Neural cell (in vitro differentiated cells): ENCODE measurements at regions not wholly inside any gene's neighbourhood (a gene's known extent, or its start where the extent isn't known, plus 50 kb on each side); places are given as distances from the start of the nearest gene placed in this dataset.

Source experiments
- H2AFZ ChIP-seq: fragments of 200-600, 300-800 bp; sonication (generic), shearing (Covaris generic); 2 replicates; pipeline ENCODE4 v1.6.0; 2014; ENCODE audit warnings: low read depth, mild to moderate bottlenecking, antibody characterized with exemption, low read length, moderate library complexity
- H3F3A ChIP-seq: fragments of 200-600 bp; shearing (Covaris generic); 2 replicates; pipeline ENCODE4 v1.6.1; 2016; ENCODE audit warnings: mild to moderate bottlenecking, moderate library complexity, mixed read lengths, antibody characterized with exemption, low read length; ENCODE audit not compliant: insufficient read depth, poor library complexity, severe bottlenecking
- H3K27ac ChIP-seq: fragments of 200-600, 300-800 bp; sonication (generic), shearing (Covaris generic); 2 replicates; pipeline ENCODE4 v1.5.1; 2014; ENCODE audit warnings: mild to moderate bottlenecking, low read length, moderate library complexity
- H3K27me3 ChIP-seq: fragments of 300-800, 200-600 bp; sonication (generic), shearing (Covaris generic); 2 replicates; pipeline ENCODE4 v1.6.0; 2014; ENCODE audit warnings: mild to moderate bottlenecking, low read depth, low read length, moderate library complexity; ENCODE audit not compliant: insufficient read depth
- H3K36me3 ChIP-seq: fragments of 300-800, 200-600 bp; sonication (generic), shearing (Covaris generic); 2 replicates; pipeline ENCODE4 v1.5.1; 2014; ENCODE audit warnings: mild to moderate bottlenecking, antibody characterized with exemption, low read length, moderate library complexity; ENCODE audit not compliant: insufficient read depth
- H3K4me2 ChIP-seq: fragments of 300-800, 200-600 bp; sonication (generic), shearing (Covaris generic); 2 replicates; pipeline ENCODE4 v1.6.0; 2014; ENCODE audit warnings: mild to moderate bottlenecking, low read length
- H3K4me3 ChIP-seq: fragments of 300-800, 200-600 bp; sonication (generic), shearing (Covaris generic); 2 replicates; pipeline ENCODE4 v1.5.1; 2014; ENCODE audit warnings: mild to moderate bottlenecking, low read length, moderate library complexity
- H3K79me2 ChIP-seq: fragments of 200-600 bp; shearing (Covaris generic); replicated peaks from 2 replicates; pipeline ENCODE4 v1.6.0; 2014; ENCODE audit warnings: mild to moderate bottlenecking, low read length, moderate library complexity; ENCODE audit not compliant: insufficient read depth
- H3K9ac ChIP-seq: fragments of 300-800, 200-600 bp; sonication (generic), shearing (Covaris generic); 2 replicates; pipeline ENCODE4 v1.6.1; 2016; ENCODE audit warnings: mild to moderate bottlenecking, low read length, mixed read lengths
- H3K9me2 ChIP-seq: fragments of 200-600 bp; shearing (Covaris generic); 2 replicates; pipeline ENCODE4 v1.6.1; 2016; ENCODE audit warnings: mild to moderate bottlenecking, low read length, mixed read lengths; ENCODE audit not compliant: insufficient read depth
- H3K9me3 ChIP-seq: fragments of 200-600, 300-800 bp; sonication (generic), shearing (Covaris generic); 2 replicates; pipeline ENCODE4 v1.6.1; 2016; ENCODE audit warnings: mild to moderate bottlenecking, mixed run types, low read length, moderate library complexity, mixed read lengths
- H4K20me1 ChIP-seq: fragments of 200-600 bp; shearing (Covaris generic); 2 replicates; pipeline ENCODE4 v1.6.1; 2016; ENCODE audit warnings: mild to moderate bottlenecking, mixed run types; ENCODE audit not compliant: insufficient read depth
- EP300 ChIP-seq: fragments of 450-650 bp; conservative IDR thresholded peaks from 2 replicates; pipeline ENCODE4 v1.6.1; 2014; ENCODE audit warnings: antibody characterized with exemption, mild to moderate bottlenecking, moderate library complexity; ENCODE audit not compliant: poor library complexity, severe bottlenecking
- EZH2 ChIP-seq: fragments of 200-600, 300-800 bp; shearing (Covaris generic), sonication (generic); IDR thresholded peaks from 2 replicates; pipeline ENCODE4 v1.6.1; 2014; ENCODE audit warnings: antibody characterized with exemption, low read length, borderline replicate concordance, mild to moderate bottlenecking; ENCODE audit not compliant: insufficient read depth, poor library complexity, severe bottlenecking
- MXI1 ChIP-seq: fragments of 450-650 bp; conservative IDR thresholded peaks from 2 replicates; pipeline ENCODE4 v1.6.1; 2014; ENCODE audit warnings: antibody characterized with exemption, mild to moderate bottlenecking; ENCODE audit not compliant: poor library complexity, severe bottlenecking
- POLR2AphosphoS5 ChIP-seq: IDR thresholded peaks from 2 replicates; pipeline ENCODE4 v1.6.1; 2012
- RAD21 ChIP-seq: fragments of 450-650 bp; conservative IDR thresholded peaks from 2 replicates; pipeline ENCODE4 v1.6.1; 2014; ENCODE audit warnings: antibody characterized with exemption, mild to moderate bottlenecking, moderate library complexity
- SMC3 ChIP-seq: fragments of 450-650 bp; conservative IDR thresholded peaks from 2 replicates; pipeline ENCODE4 v1.6.1; 2014; ENCODE audit warnings: antibody characterized with exemption, mild to moderate bottlenecking, moderate library complexity; ENCODE audit not compliant: poor library complexity
- TAF1 ChIP-seq: IDR thresholded peaks from 2 replicates; pipeline ENCODE4 v1.6.1; 2012; ENCODE audit warnings: low read depth
- TF ChIP-seq, protein P1 (sequence below): IDR thresholded peaks from 2 replicates; pipeline ENCODE4 v1.6.1; 2012; ENCODE audit warnings: borderline replicate concordance
- TF ChIP-seq, protein P2 (sequence below): fragments of 450-650 bp; IDR thresholded peaks from 2 replicates; pipeline ENCODE4 v1.5.1; 2014; ENCODE audit warnings: antibody characterized with exemption, mild to moderate bottlenecking, moderate library complexity; ENCODE audit not compliant: poor library complexity, severe bottlenecking

DNA sequence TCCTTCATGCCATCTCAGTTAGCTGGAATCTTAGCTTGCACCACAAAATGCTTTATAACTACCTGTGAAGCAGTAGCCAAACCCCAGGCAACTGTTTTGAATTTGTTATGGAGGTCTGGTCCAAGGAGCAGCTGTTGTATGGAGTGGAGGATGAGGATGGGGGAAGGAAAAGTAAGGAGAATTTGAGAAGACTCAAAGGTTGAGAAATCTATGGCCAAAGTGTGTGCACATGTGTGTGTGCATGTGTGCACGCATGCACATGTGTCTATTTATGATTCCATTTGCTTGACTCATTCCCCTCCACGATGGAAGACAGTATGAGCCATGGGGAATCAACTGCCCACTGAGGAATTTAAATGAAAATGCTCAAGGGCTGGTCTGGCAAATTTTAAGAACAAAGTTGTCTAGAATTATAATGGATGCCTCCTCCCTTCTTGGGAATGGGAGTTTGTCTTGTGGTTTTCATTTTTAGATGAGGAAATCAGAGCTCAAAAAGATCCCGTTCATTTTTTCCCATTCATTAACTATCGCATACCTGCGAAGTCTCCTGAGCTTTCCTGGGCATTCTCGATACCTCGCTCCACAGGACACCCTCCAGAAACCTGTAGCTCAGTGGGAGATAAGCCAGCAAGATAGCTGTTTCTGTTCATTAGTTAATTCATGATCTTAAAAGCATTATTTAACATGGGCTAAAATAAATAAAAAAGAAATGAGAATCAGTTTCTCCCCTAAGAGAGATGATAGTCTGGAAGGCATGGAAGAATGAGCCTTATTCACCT is 152.3 kb upstream of the NEDD9 start:
- H3K9ac ChIP-seq, result no peak overlapping the region
- TF ChIP-seq POLR2AphosphoS5 (no peak), EP300 (no peak), SMC3 (no peak), TAF1 (no peak), RAD21 (no peak), EZH2 (no peak), MXI1 (no peak)
- TF ChIP-seq, protein P1, sequence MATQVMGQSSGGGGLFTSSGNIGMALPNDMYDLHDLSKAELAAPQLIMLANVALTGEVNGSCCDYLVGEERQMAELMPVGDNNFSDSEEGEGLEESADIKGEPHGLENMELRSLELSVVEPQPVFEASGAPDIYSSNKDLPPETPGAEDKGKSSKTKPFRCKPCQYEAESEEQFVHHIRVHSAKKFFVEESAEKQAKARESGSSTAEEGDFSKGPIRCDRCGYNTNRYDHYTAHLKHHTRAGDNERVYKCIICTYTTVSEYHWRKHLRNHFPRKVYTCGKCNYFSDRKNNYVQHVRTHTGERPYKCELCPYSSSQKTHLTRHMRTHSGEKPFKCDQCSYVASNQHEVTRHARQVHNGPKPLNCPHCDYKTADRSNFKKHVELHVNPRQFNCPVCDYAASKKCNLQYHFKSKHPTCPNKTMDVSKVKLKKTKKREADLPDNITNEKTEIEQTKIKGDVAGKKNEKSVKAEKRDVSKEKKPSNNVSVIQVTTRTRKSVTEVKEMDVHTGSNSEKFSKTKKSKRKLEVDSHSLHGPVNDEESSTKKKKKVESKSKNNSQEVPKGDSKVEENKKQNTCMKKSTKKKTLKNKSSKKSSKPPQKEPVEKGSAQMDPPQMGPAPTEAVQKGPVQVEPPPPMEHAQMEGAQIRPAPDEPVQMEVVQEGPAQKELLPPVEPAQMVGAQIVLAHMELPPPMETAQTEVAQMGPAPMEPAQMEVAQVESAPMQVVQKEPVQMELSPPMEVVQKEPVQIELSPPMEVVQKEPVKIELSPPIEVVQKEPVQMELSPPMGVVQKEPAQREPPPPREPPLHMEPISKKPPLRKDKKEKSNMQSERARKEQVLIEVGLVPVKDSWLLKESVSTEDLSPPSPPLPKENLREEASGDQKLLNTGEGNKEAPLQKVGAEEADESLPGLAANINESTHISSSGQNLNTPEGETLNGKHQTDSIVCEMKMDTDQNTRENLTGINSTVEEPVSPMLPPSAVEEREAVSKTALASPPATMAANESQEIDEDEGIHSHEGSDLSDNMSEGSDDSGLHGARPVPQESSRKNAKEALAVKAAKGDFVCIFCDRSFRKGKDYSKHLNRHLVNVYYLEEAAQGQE, result no peak
- no peak overlapping the region for H2AFZ ChIP-seq
- H3K9me3 ChIP-seq, result no peaks in the 10 kb centered on the region
- H3K36me3 ChIP-seq, result no peaks in the 10 kb centered on the region
- H3K79me2 ChIP-seq, result no peaks in the 10 kb centered on the region
- H3F3A ChIP-seq, result no peaks in the 10 kb centered on the region
- no peak overlapping the region for H3K4me2 ChIP-seq
- no peaks in the 10 kb centered on the region for H3K9me2 ChIP-seq
- no peaks in the 10 kb centered on the region for H4K20me1 ChIP-seq
- H3K27me3 ChIP-seq, result no peaks in the 10 kb centered on the region
- H3K27ac ChIP-seq, result no peak overlapping the region
- H3K4me3 ChIP-seq, result no peak overlapping the region

DNA sequence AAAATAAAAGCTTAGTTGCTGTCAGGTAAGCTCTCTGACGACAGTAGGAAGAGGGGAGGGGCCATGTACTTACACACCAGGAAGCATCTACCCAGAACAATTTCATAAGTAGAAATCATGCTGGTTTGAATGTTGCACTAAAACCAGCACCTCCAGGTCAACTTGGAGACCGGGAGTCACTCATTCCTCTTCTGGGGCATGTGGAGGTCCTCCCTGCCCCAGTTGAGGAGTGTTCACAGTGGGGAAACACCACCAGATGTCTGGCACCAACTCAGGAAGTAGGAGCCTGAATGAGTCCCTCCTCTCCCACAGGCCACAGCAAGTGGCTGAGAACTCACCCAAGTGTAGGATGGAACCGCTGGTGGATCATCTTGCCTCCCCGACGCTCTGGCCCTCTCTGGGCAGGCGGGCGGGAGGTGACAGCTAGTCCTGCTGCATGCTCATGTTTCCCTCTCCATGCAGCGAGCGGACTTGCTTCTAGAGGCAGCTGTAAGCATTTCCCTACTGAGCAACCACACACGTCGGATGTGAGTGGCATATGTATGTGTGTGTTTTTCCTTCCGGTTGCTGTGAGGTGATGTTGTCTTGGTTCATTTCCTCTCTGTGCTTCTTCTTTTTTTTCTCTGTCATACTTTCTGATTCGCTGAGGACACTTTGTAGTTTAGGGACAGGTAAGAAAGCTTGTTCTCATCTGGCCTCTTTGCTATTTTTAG is 149.5 kb upstream of the NEDD9 start:
- Histone ChIP-seq H3F3A (no peaks in the 10 kb centered on the region), H2AFZ (no peak overlapping the region), H3K27ac (no peak overlapping the region), H3K36me3 (no peaks in the 10 kb centered on the region), H3K4me2 (no peak overlapping the region), H4K20me1 (no peaks in the 10 kb centered on the region), H3K79me2 (no peaks in the 10 kb centered on the region), H3K9me3 (no peaks in the 10 kb centered on the region), H3K9ac (no peak overlapping the region), H3K4me3 (no peak overlapping the region), H3K27me3 (no peaks in the 10 kb centered on the region), H3K9me2 (no peaks in the 10 kb centered on the region)
- no peak for TF ChIP-seq SMC3
- no peak for TF ChIP-seq EP300
- no peak for TF ChIP-seq RAD21
- TF ChIP-seq, protein P1, result no peak
- TF ChIP-seq, protein P2, sequence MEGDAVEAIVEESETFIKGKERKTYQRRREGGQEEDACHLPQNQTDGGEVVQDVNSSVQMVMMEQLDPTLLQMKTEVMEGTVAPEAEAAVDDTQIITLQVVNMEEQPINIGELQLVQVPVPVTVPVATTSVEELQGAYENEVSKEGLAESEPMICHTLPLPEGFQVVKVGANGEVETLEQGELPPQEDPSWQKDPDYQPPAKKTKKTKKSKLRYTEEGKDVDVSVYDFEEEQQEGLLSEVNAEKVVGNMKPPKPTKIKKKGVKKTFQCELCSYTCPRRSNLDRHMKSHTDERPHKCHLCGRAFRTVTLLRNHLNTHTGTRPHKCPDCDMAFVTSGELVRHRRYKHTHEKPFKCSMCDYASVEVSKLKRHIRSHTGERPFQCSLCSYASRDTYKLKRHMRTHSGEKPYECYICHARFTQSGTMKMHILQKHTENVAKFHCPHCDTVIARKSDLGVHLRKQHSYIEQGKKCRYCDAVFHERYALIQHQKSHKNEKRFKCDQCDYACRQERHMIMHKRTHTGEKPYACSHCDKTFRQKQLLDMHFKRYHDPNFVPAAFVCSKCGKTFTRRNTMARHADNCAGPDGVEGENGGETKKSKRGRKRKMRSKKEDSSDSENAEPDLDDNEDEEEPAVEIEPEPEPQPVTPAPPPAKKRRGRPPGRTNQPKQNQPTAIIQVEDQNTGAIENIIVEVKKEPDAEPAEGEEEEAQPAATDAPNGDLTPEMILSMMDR, result no peak
- no peak for TF ChIP-seq TAF1
- TF ChIP-seq POLR2AphosphoS5, result no peak
- TF ChIP-seq MXI1, result no peak
- no peak for TF ChIP-seq EZH2
